Epithelial cell of proximal tubule (primary cell): ENCODE measurements at regions not wholly inside any gene's neighbourhood (a gene's known extent, or its start where the extent isn't known, plus 50 kb on each side); places are given as distances from the start of the nearest gene placed in this dataset.

Source experiments
- DNase-seq: peaks from one replicate; pipeline ENCODE4 v3.0.0-alpha.2; 2011; ENCODE audit warnings: low read depth
- H3K4me3 ChIP-seq: 2 replicates; pipeline ENCODE4 v1.5.1; 2011; ENCODE audit warnings: low read depth, mild to moderate bottlenecking, low read length
- TF ChIP-seq, protein P1 (sequence below): conservative IDR thresholded peaks from 2 replicates; pipeline ENCODE4 v1.5.1; 2012; ENCODE audit warnings: low read depth, mild to moderate bottlenecking, low read length

GRCh38 chr2:2708575-2709430 lies 377.7 kb upstream of the MYT1L start:
- no peak for DNase-seq
- TF ChIP-seq, protein P1, sequence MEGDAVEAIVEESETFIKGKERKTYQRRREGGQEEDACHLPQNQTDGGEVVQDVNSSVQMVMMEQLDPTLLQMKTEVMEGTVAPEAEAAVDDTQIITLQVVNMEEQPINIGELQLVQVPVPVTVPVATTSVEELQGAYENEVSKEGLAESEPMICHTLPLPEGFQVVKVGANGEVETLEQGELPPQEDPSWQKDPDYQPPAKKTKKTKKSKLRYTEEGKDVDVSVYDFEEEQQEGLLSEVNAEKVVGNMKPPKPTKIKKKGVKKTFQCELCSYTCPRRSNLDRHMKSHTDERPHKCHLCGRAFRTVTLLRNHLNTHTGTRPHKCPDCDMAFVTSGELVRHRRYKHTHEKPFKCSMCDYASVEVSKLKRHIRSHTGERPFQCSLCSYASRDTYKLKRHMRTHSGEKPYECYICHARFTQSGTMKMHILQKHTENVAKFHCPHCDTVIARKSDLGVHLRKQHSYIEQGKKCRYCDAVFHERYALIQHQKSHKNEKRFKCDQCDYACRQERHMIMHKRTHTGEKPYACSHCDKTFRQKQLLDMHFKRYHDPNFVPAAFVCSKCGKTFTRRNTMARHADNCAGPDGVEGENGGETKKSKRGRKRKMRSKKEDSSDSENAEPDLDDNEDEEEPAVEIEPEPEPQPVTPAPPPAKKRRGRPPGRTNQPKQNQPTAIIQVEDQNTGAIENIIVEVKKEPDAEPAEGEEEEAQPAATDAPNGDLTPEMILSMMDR, result no peak
- H3K4me3 ChIP-seq, result no peak overlapping the region

GRCh38 chr2:2707206-2707991 lies 376.3 kb upstream of the MYT1L start:
- no peak for DNase-seq
- TF ChIP-seq, protein P1, result no peak
- no peak overlapping the region for H3K4me3 ChIP-seq

DNA sequence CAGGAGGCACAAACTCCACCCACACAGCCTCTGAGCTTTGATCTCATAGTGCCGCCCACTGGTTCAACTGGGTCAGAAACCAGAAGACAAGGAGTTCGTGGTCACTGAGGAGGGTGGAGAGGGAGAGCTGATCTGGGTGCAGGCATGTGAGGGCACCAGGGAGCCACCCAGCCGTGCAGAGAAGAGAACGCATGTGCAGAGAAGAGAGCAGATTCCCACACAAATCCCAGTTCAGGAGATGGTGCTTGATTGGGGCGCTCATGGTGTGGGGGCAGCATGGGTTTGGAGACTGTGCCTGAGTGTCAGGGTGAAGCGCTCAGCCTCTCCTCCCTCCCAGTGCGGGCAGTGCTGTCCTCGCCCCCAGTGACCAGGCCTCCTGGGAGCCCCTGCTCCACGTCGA lies 375.2 kb upstream of the MYT1L start:
- H3K4me3 ChIP-seq, result no peak overlapping the region
- no peak for DNase-seq
- TF ChIP-seq, protein P1, result no peak

DNA sequence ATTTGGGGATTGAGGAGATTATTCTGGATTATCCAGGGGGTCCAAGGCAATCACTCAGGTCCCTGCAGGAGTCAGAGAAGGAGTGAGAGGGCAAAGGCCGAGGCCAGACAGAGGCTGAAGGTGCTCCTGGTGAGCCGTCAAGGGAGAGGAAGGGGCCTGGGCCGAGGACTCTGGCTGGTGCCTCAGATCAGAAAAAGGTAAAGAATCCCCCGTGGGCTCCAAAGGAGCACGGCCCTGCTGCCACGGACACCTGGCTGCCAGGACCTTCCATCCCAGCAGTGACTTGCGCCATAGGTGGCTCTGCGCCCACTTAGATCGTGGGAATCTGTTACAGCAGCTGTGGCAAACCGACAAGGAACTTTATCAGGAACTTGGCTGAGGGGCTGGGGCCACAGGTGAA lies 374.8 kb upstream of the MYT1L start:
- TF ChIP-seq, protein P1, result no peak
- no peak for DNase-seq
- H3K4me3 ChIP-seq, result no peak overlapping the region

DNA sequence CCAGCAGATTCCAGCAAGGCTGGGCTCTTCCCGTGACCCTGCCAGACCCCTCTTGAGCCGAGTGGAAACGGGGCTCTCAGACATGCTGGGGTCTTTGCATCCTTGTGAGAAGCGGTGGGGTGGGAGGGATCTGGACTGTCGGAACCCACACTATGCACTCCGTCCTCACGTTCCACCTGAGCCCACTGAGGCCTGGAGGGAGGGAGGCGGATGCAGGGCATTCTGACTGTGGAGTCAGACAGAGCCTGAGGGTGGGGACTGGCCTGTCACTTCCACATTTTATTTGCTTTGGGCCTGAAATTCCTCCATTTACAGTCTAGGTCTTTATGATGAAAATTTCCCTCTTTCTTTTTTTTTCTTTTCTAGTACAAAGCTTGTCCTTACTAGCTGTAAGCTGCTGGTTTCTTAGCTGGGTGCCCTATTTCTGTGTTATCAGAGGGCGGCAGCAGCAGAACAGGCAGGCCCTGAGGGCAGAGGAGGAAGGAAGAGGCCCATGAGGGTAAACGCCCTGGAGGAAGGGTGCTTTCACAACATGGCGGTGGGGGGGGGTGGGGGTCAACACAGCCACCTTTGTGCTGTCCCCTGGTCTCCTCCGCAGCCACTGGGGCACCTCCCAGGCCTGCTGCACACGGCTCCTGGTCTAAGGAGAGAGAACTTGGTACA lies 373.5 kb upstream of the MYT1L start:
- TF ChIP-seq, protein P1, result no peak
- H3K4me3 ChIP-seq, result no peak overlapping the region
- DNase-seq, result no peak

DNA sequence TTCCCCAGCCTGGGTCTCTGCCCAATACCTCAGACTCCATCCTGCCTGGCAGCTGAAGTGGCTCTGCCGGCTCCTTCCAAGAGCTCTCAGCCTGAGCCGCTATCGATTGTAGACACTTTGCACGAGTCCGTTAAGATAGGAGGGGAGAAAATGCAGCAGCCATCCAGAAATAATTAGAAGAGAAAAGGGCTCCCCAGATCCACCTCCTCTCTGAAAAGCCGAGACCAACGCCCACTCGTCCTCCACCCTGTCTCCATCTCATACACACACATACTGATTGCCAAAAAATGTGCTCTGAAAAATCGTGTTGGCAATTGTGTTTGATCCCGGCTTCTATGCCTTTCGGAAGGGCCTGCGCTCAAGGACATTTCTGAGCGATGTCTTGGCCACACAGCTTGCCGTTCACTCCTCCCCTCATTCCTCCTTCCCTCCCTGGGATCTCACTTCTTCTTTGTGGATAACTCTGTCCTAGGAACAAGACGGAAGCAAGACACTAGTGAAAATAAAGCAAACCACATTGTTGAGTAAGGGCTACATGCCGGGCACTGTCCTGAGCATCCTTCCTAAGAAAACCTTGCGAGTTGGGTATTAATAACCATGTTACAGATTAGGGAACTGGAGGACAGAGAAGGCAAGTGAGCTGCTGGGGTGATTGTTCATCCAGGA lies 372.8 kb upstream of the MYT1L start:
- no peak overlapping the region for H3K4me3 ChIP-seq
- no peak for DNase-seq
- TF ChIP-seq, protein P1, result no peak
